ENCODE measurements at regions not wholly inside any gene's neighbourhood (a gene's known extent, or its start where the extent isn't known, plus 50 kb on each side); places are given as distances from the start of the nearest gene placed in this dataset.
"Not testable (repeated sequence)": the region's sequence is repeated elsewhere in the genome, so short reads cannot be mapped to it uniquely, and the experiment has no call there.

DNA sequence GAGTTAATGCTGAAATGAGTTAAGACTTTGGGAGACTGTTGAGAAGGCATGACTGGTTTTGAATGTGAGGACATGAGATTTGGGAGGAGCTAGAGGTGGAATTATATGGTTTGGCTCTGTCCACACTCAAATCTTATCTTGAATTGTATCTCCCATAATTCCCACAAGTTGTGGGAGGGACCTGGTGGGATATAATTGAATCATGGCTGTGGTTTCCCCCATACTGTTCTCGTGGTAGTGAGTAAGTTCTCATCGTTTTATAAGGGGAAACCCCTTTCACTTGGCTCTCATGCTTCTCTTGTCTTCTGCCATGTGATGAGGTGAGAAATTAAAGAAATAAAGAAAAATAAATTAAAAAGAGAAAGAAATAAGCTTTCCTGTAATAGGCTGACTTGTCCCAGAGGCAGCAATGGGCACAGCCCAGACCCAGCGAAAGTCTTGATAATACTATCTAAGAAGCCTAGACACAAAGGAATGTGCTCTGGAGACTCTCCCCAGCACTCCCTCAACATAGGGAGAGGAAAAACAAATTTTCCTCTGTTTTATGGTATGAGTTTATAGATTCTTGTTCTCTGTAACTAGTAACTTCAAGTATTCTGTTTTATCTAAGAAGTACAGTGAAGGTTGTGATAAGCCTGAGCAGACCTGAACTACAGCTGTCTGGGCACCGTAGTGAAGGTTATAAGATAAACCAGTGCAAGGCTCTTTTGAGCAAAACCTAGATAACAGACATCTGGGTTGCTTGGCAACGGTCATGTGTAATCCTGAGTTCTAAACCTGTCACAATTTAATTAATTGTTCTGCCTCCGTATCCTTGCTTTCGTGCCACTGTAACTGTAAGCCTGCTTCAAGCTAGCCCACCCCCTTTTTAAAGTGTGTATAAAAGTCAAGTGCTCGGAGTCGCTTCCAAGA lies 88.9 kb upstream of the ECI2 start:
- Histone ChIP-seq H3K27ac (no peak overlapping the region), H3K4me1 (no peaks in the 10 kb centered on the region), H3K9me3 (no peaks in the 10 kb centered on the region), H3K36me3 (no peaks in the 10 kb centered on the region), H3K27me3 (replicated peaks in 1 of 7) (peaks cover 0 to 6% (median 0%) of the 10 kb centered on the region in 7 donors), H3K4me3 (no peak overlapping the region)
- intact Hi-C loops (cut with DNase I; ENCODE audit: low total_unique reads): no loop called here
- WGBS, 5 donors: 51 to 68% (median 64%) methylated on average over 9 of the region's 9 CpGs
- TF ChIP-seq POLR2A (IDR thresholded peaks at IDR 0.05) (no peak), POLR2AphosphoS5 (IDR thresholded peaks at IDR 0.05) (no peak)
- TF ChIP-seq, protein P1, sequence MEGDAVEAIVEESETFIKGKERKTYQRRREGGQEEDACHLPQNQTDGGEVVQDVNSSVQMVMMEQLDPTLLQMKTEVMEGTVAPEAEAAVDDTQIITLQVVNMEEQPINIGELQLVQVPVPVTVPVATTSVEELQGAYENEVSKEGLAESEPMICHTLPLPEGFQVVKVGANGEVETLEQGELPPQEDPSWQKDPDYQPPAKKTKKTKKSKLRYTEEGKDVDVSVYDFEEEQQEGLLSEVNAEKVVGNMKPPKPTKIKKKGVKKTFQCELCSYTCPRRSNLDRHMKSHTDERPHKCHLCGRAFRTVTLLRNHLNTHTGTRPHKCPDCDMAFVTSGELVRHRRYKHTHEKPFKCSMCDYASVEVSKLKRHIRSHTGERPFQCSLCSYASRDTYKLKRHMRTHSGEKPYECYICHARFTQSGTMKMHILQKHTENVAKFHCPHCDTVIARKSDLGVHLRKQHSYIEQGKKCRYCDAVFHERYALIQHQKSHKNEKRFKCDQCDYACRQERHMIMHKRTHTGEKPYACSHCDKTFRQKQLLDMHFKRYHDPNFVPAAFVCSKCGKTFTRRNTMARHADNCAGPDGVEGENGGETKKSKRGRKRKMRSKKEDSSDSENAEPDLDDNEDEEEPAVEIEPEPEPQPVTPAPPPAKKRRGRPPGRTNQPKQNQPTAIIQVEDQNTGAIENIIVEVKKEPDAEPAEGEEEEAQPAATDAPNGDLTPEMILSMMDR (IDR thresholded peaks at IDR 0.05 in 8 of 11, conservative IDR thresholded peaks at IDR 0.05 in 3 of 11): no peak
- DNase-seq: no peak

DNA sequence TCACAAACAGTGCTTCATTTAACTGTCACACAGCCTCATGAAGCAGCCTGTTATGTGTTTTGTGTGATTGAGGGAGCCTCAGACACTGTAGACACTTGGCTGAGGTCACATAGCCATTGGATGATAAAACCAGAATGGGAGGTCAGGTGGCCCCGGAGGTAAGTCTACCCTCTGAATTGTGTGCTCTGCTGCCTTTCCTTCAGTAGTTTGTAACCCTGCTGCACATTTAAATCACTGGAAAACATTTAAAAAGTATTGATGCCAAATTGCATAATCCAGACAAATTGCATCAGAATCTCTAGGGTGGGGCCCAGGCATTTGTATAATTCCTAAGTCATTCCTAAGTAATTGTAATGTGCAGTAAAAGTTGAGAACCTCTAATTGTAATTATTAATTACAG lies 85.2 kb upstream of the ECI2 start:
- Histone ChIP-seq H3K27me3 (replicated peaks in 1 of 7) (peaks cover 0 to 6% (median 0%) of the 10 kb centered on the region in 7 donors), H3K36me3 (no peaks in the 10 kb centered on the region), H3K9me3 (no peaks in the 10 kb centered on the region), H3K4me1 (no peaks in the 10 kb centered on the region), H3K27ac (no peak overlapping the region), H3K4me3 (no peak overlapping the region)
- 70 to 91% (median 88%) methylated on average over 1 of the region's 1 CpG for WGBS, 5 donors
- TF ChIP-seq, protein P1 (IDR thresholded peaks at IDR 0.05 in 8 of 11, conservative IDR thresholded peaks at IDR 0.05 in 3 of 11): no peak
- TF ChIP-seq POLR2AphosphoS5 (IDR thresholded peaks at IDR 0.05) (no peak), POLR2A (IDR thresholded peaks at IDR 0.05) (no peak)
- intact Hi-C loops (cut with DNase I; ENCODE audit: low total_unique reads): no loop called here
- no peak for DNase-seq

DNA sequence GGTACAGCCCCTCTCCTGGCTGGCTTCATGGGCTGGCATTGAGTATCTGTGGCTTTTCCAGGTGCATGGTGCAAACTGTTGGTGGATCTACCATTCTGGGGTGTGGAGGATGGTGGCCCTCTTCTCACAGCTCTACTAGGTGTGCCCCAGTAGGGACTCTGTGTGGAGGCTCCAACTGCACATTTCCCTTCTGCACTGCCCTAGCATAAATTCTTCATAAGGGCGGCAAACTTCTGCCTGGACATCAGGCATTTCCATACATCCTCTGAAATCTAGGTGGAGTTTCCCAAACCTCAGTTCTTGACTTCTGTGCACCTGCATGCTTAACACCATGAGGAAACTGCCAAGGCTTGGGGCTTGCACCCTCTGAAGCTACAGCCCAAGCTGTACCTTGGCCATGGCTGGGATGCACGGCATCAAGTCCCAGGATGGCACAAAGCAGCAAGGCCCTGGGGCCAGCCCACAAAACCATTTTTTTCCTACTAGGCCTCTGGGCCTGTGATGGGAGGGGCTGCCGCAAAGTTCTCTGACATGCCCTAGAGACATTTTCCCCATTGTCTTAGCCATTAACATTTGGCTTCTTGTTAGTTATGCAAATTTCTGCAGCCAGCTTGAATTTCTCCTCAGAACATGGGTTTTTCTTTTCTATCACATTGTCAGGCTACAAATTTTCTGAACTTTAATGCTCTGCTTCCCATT lies 83.4 kb upstream of the ECI2 start:
- DNase-seq; H3K27ac ChIP-seq; H3K4me3 ChIP-seq; H3K36me3 ChIP-seq; intact Hi-C loops (cut with DNase I; ENCODE audit: low total_unique reads); H3K27me3 ChIP-seq (replicated peaks in 1 of 7); H3K4me1 ChIP-seq: not testable (repeated sequence)
- 92 to 98% (median 97%) methylated on average over 3 of the region's 3 CpGs for WGBS, 5 donors
- H3K9me3 ChIP-seq: peaks cover 0 to 15% (median 9%) of the 10 kb centered on the region in 8 donors

DNA sequence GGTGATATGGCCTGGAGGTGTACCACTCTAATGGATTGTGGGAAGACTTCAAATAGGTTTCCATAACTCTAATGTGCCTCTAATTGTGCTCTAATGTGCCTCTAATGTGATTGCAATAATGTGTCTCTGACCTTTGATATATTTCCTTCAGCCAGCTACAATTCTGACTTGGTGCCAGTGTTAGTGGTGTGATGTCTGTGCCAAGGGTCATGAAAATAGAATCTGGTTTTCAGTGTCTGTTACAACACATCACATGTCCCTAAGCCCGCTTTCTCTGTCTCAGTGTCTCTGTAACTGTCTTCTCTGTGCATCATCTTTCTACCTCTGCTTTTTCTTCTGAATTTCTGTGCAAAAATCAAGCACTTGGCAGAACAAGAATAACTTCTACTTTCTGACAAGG lies 77.2 kb upstream of the ECI2 start:
- intact Hi-C loops (cut with DNase I; ENCODE audit: low total_unique reads): no loop called here
- Histone ChIP-seq H3K27ac (no peak overlapping the region), H3K36me3 (no peaks in the 10 kb centered on the region), H3K9me3 (peaks cover 0 to 30% (median 19%) of the 10 kb centered on the region in 8 donors), H3K27me3 (replicated peaks in 1 of 7) (no peaks in the 10 kb centered on the region), H3K4me3 (no peak overlapping the region), H3K4me1 (peaks cover 0 to 26% (median 11%) of the 10 kb centered on the region in 6 donors)
- 76 to 89% (median 83%) methylated on average over 1 of the region's 1 CpG for WGBS, 5 donors
- TF ChIP-seq, protein P1 (IDR thresholded peaks at IDR 0.05 in 8 of 11, conservative IDR thresholded peaks at IDR 0.05 in 3 of 11): no peak
- no peak for DNase-seq

All from spleen (tissue), 11 donors.